Fibroblast of pulmonary artery (primary cell): ENCODE measurements at regions not wholly inside any gene's neighbourhood (a gene's known extent, or its start where the extent isn't known, plus 50 kb on each side); places are given as distances from the start of the nearest gene placed in this dataset.

Experiments
- DNase-seq: peaks from one replicate; pipeline ENCODE4 v3.0.0-alpha.2; 2010; ENCODE audit warnings: low read depth
- H3K4me3 ChIP-seq: replicated peaks from 2 replicates; pipeline ENCODE4 v1.5.1; 2011; ENCODE audit warnings: low read depth, mild to moderate bottlenecking, control low read depth, low read length, moderate library complexity
- TF ChIP-seq, protein P1 (sequence below): IDR thresholded peaks from 2 replicates; pipeline ENCODE4 v1.5.1; 2011; ENCODE audit warnings: mild to moderate bottlenecking, control low read depth, low read length, inconsistent platforms; ENCODE audit errors: missing control alignments

GRCh38 chr12:124242529-124243065 lies 52.3 kb upstream of the RFLNA start:
- TF ChIP-seq, protein P1, sequence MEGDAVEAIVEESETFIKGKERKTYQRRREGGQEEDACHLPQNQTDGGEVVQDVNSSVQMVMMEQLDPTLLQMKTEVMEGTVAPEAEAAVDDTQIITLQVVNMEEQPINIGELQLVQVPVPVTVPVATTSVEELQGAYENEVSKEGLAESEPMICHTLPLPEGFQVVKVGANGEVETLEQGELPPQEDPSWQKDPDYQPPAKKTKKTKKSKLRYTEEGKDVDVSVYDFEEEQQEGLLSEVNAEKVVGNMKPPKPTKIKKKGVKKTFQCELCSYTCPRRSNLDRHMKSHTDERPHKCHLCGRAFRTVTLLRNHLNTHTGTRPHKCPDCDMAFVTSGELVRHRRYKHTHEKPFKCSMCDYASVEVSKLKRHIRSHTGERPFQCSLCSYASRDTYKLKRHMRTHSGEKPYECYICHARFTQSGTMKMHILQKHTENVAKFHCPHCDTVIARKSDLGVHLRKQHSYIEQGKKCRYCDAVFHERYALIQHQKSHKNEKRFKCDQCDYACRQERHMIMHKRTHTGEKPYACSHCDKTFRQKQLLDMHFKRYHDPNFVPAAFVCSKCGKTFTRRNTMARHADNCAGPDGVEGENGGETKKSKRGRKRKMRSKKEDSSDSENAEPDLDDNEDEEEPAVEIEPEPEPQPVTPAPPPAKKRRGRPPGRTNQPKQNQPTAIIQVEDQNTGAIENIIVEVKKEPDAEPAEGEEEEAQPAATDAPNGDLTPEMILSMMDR = no peak
- no peak overlapping the region for H3K4me3 ChIP-seq
- no peak for DNase-seq

DNA sequence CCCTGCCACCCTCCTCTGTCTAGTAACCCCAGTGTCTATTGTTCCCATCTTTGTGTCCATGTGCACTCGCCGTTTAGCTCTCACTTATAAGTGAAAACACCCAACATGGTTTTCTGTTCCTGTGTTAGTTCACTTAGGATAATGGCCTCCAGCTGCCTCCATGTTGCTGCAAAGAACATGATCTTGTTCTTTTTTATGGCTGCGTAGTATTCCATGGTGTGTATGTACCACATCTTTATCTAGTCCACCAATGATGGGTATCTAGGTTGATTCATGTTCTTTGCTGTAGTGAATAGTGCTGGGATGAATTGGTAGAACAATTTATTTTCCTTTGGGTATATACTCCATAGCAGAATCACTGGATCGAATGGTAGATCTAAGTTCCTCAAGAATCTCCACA lies 51.0 kb upstream of the RFLNA start:
- TF ChIP-seq, protein P1 = no peak
- DNase-seq = no peak

More for the DNA sequence above, 51.0 kb upstream of the RFLNA start:
- no peak overlapping the region for H3K4me3 ChIP-seq
